ENCODE measurements at regions not wholly inside any gene's neighbourhood (a gene's known extent, or its start where the extent isn't known, plus 50 kb on each side); places are given as distances from the start of the nearest gene placed in this dataset.

- intact Hi-C loops (cut with micrococcal nuclease; ENCODE audit: unreplicated experiment), result no loop called here
- H3K27me3 ChIP-seq (ENCODE audit: control insufficient read depth, insufficient read depth, low read length), result no peaks in the 10 kb centered on the region
- in situ Hi-C loops (cut with HindIII; ENCODE audit: low pct_unique_long_range_greater_than_20kb, low sequenced_read_pairs), result no loop called here
- ChIA-PET POLR2A (no interaction called here), CTCF (no interaction called here)
- no peak overlapping the region for H3K4me3 ChIP-seq (ENCODE audit: low read depth in 2 of 2, low read length in 2 of 2)
- no peak overlapping the region for H3K27ac ChIP-seq (ENCODE audit: low read length)
- H3K36me3 ChIP-seq (ENCODE audit: control insufficient read depth, insufficient read depth, low read length), result no peaks in the 10 kb centered on the region
- H3K4me1 ChIP-seq (ENCODE audit: control insufficient read depth, insufficient read depth, low read length), result no peaks in the 10 kb centered on the region
- no TSS peak for BruUV-seq (replicated peaks)
- DNase-seq (ENCODE audit: low read depth, low spot score), result no peak
- no peaks in the 10 kb centered on the region for H3K9me3 ChIP-seq (ENCODE audit: control insufficient read depth, insufficient read depth, low read depth, low read length)
- TF ChIP-seq TCF7L2 (IDR thresholded peaks at IDR 0.05; ENCODE audit: low read depth, low read length) (no peak), POLR2AphosphoS5 (IDR thresholded peaks at IDR 0.05; ENCODE audit: low read depth, low read length) (no peak), SIN3A (IDR thresholded peaks at IDR 0.05; ENCODE audit: borderline replicate concordance, insufficient read depth, low read depth, low read length) (no peak)
- ATAC-seq, result no peak
Measured at GRCh38 chr9:16352251-16352650, 518.2 kb downstream of the BNC2 start.

- H3K36me3 ChIP-seq (ENCODE audit: control insufficient read depth, insufficient read depth, low read length), result no peaks in the 10 kb centered on the region
- POLR2A ChIA-PET, result no interaction called here
- no peaks in the 10 kb centered on the region for H3K4me1 ChIP-seq (ENCODE audit: control insufficient read depth, insufficient read depth, low read length)
- H3K9me3 ChIP-seq (ENCODE audit: control insufficient read depth, insufficient read depth, low read depth, low read length), result no peaks in the 10 kb centered on the region
- no peak overlapping the region for H3K4me3 ChIP-seq (ENCODE audit: low read depth in 2 of 2, low read length in 2 of 2)
- no peaks in the 10 kb centered on the region for H3K27me3 ChIP-seq (ENCODE audit: control insufficient read depth, insufficient read depth, low read length)
- CTCF ChIA-PET, result no interaction called here
- BruUV-seq (replicated peaks), result no TSS peak
- TF ChIP-seq SIN3A (IDR thresholded peaks at IDR 0.05; ENCODE audit: borderline replicate concordance, insufficient read depth, low read depth, low read length) (no peak), CTCF (IDR thresholded peaks at IDR 0.05) (no peak), POLR2AphosphoS5 (IDR thresholded peaks at IDR 0.05; ENCODE audit: low read depth, low read length) (no peak), TCF7L2 (IDR thresholded peaks at IDR 0.05; ENCODE audit: low read depth, low read length) (no peak), REST (IDR thresholded peaks at IDR 0.05; ENCODE audit: insufficient read depth in 1 of 2, low read depth in 2 of 2, low read length in 1 of 2) (no peak)
- DNase-seq (ENCODE audit: low read depth, low spot score) (no peak), ATAC-seq (no peak)
- intact Hi-C loops (cut with micrococcal nuclease; ENCODE audit: unreplicated experiment), result no loop called here
- in situ Hi-C loops (cut with HindIII; ENCODE audit: low pct_unique_long_range_greater_than_20kb, low sequenced_read_pairs), result no loop called here
- H3K27ac ChIP-seq (ENCODE audit: low read length), result no peak overlapping the region
Measured at GRCh38 chr9:16352791-16353401, 517.6 kb downstream of the BNC2 start.

GRCh38 chr9:16356196-16356765 lies 514.2 kb downstream of the BNC2 start:
- no peak overlapping the region for H3K4me3 ChIP-seq (ENCODE audit: low read depth in 2 of 2, low read length in 2 of 2)
- TF ChIP-seq REST (IDR thresholded peaks at IDR 0.05; ENCODE audit: insufficient read depth in 1 of 2, low read depth in 2 of 2, low read length in 1 of 2) (no peak), SIN3A (IDR thresholded peaks at IDR 0.05; ENCODE audit: borderline replicate concordance, insufficient read depth, low read depth, low read length) (no peak), POLR2AphosphoS5 (IDR thresholded peaks at IDR 0.05; ENCODE audit: low read depth, low read length) (no peak), TCF7L2 (IDR thresholded peaks at IDR 0.05; ENCODE audit: low read depth, low read length) (no peak), CTCF (IDR thresholded peaks at IDR 0.05) (no peak)
- in situ Hi-C loops (cut with HindIII; ENCODE audit: low pct_unique_long_range_greater_than_20kb, low sequenced_read_pairs) (no loop called here), intact Hi-C loops (cut with micrococcal nuclease; ENCODE audit: unreplicated experiment) (no loop called here)
- no TSS peak for BruUV-seq (replicated peaks)
- POLR2A ChIA-PET, result no interaction called here
- DNase-seq (ENCODE audit: low read depth, low spot score) (no peak), ATAC-seq (no peak)
- CTCF ChIA-PET, result no interaction called here
- H3K9me3 ChIP-seq (ENCODE audit: control insufficient read depth, insufficient read depth, low read depth, low read length), result no peaks in the 10 kb centered on the region
- H3K27me3 ChIP-seq (ENCODE audit: control insufficient read depth, insufficient read depth, low read length), result no peaks in the 10 kb centered on the region
- no peak overlapping the region for H3K27ac ChIP-seq (ENCODE audit: low read length)
- H3K36me3 ChIP-seq (ENCODE audit: control insufficient read depth, insufficient read depth, low read length), result no peaks in the 10 kb centered on the region
- no peaks in the 10 kb centered on the region for H3K4me1 ChIP-seq (ENCODE audit: control insufficient read depth, insufficient read depth, low read length)
